LNCaP clone FGC (cell line): ENCODE measurements at regions not wholly inside any gene's neighbourhood (a gene's known extent, or its start where the extent isn't known, plus 50 kb on each side); places are given as distances from the start of the nearest gene placed in this dataset.
A peak's percentile ranks its signal among the peaks of the same experiment; 100 is the strongest.

Source experiments
- DNase-seq: peaks from one replicate; pipeline ENCODE4 v3.0.0-alpha.2; 2011; ENCODE audit warnings: low read depth
- H3K4me3 ChIP-seq: 2 replicates; pipeline ENCODE4 v1.5.1; 2011; ENCODE audit warnings: mild to moderate bottlenecking, low read depth, low read length, control low read depth
- TF ChIP-seq, protein P1 (sequence below): IDR thresholded peaks from 2 replicates; pipeline ENCODE4 v1.5.1; 2012; ENCODE audit warnings: mild to moderate bottlenecking; ENCODE audit not compliant: control insufficient read depth, insufficient read depth; ENCODE audit errors: extremely low read depth

DNA sequence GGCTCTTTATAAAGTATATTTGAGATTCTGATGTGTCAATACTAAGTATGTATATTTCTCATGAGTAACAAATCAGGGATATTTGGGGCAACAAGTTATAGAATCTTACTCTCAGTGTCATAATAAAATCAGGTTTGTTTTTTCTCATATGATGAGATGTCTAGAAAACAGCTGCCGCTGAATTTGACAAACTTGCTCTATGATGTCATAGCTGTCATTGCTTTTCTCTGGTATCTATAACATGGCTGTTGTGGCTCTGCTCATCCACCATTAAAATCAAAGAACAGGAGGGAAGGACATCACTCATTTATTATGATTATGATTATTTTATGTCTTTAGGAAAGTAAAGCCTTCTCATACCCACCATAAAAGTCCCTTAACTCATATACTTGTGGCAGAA, 417.2 kb upstream of the LRRTM4 start:
- TF ChIP-seq, protein P1, sequence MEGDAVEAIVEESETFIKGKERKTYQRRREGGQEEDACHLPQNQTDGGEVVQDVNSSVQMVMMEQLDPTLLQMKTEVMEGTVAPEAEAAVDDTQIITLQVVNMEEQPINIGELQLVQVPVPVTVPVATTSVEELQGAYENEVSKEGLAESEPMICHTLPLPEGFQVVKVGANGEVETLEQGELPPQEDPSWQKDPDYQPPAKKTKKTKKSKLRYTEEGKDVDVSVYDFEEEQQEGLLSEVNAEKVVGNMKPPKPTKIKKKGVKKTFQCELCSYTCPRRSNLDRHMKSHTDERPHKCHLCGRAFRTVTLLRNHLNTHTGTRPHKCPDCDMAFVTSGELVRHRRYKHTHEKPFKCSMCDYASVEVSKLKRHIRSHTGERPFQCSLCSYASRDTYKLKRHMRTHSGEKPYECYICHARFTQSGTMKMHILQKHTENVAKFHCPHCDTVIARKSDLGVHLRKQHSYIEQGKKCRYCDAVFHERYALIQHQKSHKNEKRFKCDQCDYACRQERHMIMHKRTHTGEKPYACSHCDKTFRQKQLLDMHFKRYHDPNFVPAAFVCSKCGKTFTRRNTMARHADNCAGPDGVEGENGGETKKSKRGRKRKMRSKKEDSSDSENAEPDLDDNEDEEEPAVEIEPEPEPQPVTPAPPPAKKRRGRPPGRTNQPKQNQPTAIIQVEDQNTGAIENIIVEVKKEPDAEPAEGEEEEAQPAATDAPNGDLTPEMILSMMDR: no peak
- H3K4me3 ChIP-seq: no peak overlapping the region
- DNase-seq: no peak

DNA sequence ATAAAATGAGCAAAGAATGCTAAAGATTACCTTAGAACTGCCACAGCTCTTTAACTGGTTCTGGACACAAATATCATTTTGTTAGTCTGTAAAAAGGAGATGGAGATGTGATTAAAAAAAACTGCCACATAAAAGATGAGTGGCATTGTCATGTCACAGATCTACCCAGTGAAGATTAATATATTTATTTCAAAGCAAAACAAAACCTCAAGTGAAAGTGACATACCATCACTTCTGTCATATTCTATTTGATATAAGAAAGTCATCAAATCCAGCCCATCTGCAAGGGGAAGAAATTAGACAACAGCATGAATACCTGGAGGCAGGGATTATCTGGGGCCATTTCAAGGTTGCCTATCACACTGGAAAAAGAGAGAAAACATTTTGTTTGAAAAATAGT, 417.6 kb upstream of the LRRTM4 start:
- TF ChIP-seq, protein P1: no peak
- DNase-seq: no peak
- H3K4me3 ChIP-seq: no peak overlapping the region

DNA sequence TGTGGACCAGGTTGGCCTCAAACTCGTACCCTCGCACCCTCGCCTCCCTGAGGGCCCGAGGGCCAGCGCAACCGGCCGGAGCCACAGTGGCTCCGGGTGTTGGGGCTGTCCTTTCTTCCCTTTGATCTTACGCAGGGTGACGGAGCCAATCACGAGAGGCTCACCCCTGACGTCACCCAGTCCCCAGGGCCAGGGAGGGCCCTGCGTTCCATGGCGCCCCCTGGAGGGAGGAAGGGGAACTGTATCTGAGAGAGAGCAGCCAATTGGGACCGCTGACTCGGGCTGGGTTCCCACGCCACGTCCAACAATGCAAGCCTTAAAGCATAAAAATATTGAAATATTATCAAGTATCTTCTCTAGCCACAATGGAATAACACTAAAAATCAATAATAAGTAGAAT, 432.8 kb upstream of the LRRTM4 start:
- TF ChIP-seq, protein P1: no peak
- H3K4me3 ChIP-seq: no peak overlapping the region
- DNase-seq: no peak

DNA sequence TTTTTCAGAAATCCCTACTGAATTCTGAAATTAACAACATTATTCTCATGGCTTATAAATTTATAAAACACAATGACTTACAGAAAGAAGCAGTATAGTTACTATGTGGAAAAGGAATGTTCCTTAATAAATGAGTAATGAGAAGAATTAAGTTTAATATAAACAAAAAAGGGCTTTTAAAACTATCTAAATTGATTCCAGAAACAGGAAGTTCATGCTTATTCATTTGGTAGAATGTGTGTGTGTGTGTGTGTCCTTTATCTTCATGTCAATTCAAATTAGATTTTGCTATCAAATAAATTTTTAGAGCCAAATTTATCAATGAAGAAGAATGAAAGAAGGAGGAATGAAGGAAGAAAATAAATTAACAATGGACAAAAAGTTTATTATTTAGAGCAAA, 440.8 kb upstream of the LRRTM4 start:
- H3K4me3 ChIP-seq: no peak overlapping the region
- no peak for DNase-seq
- TF ChIP-seq, protein P1: no peak

DNA sequence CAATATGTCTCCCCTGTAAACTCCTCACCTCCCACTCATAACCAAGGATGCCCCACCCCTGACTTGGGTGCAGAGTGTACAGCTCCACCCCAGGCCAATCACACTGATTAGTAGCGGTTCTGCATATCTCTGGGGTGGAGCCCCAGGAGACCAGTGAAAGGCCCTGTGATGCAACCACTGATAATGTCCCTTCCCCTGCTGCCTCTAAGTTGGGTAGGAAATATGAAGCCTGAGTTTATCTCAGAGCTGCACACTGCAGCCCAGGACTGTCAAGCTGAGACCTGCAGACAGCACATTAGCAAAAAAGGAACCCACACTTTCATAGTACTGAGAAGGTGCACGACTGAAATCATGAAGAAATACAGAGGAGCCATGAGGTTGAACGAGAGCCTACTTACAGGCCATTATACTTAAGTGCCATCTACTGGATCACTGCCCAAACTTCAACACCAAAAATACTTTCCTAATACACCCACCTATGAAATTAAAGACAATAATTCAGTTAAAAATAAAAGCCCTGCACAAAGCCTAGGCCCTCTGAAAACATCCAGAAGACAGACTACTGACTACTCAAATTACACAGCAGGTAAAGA, 455.4 kb upstream of the LRRTM4 start:
- H3K4me3 ChIP-seq: no peak overlapping the region
- TF ChIP-seq, protein P1: peak; percentile 38
- peak; percentile 0 for DNase-seq

DNA sequence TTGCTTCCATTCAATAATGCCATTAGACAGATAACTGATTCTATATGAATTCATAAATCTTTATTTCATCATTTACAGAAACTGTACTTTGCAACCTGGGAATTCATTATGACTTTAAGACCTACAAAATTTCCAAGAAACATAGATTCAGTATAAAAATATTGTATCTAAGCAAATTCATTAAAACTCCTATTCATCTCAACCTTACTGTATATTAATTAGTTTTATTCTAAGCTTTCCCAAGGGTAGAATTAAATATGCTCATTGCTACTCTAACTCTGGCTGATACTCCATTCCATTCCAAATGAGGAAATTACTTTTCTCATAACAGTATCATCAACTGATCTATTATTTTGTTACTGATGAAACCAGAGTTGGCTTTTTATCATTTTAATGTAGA, 473.0 kb upstream of the LRRTM4 start:
- TF ChIP-seq, protein P1: no peak
- no peak overlapping the region for H3K4me3 ChIP-seq
- DNase-seq: no peak

DNA sequence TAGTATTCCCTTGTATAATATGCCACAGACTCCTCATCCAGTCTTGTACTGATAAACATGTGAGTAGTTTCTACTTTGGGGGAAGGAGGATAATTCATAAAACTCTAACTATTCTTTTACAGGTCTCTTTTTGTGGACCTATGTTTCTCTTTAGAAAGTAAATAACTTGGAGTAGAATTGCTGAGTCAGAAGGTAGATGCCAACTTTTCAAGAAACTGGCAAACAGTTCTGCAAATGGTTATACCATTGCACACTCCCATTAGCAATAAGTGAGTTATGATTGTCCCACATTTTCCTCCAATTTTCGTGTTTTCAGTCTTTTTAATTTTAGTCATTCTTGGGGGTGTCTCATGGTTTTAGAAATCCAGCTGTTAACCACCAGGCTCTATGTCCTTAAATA, 477.2 kb upstream of the LRRTM4 start:
- TF ChIP-seq, protein P1: no peak
- H3K4me3 ChIP-seq: no peak overlapping the region
- DNase-seq: no peak
